Liver (tissue), 8 donors: ENCODE measurements at regions not wholly inside any gene's neighbourhood (a gene's known extent, or its start where the extent isn't known, plus 50 kb on each side); places are given as distances from the start of the nearest gene placed in this dataset.

ENCODE experiments used
- DNase-seq: peaks from one replicate; pipeline ENCODE4 v3.0.0-alpha.2; 2017; ENCODE audit warnings: low spot score
- H3K27ac ChIP-seq, 2 donors: one replicate each; pipeline ENCODE4 v1.7.0; 2013; ENCODE audit warnings: inconsistent platforms in 2 of 2, low read length in 2 of 2, control low read depth in 1 of 2, low read depth in 1 of 2, mild to moderate bottlenecking in 1 of 2
- H3K27me3 ChIP-seq, 4 donors: one replicate each; pipeline versions ENCODE4 v1.6.1 to v1.7.0; 2013; ENCODE audit warnings: low read length in 3 of 4, inconsistent platforms in 1 of 4, mild to moderate bottlenecking in 1 of 4, moderate library complexity in 1 of 4; ENCODE audit not compliant: control insufficient read depth in 4 of 4, insufficient read depth in 4 of 4
- H3K36me3 ChIP-seq, 4 donors: one replicate each; pipeline versions ENCODE4 v1.6.1 to v1.7.0; 2013; ENCODE audit warnings: low read length in 3 of 4, mild to moderate bottlenecking in 3 of 4, low read depth in 1 of 4, moderate library complexity in 1 of 4; ENCODE audit not compliant: control insufficient read depth in 4 of 4, insufficient read depth in 3 of 4
- H3K4me1 ChIP-seq, 4 donors: one replicate each; pipeline versions ENCODE4 v1.6.1 to v1.7.0; 2013; ENCODE audit warnings: low read length in 3 of 4, mild to moderate bottlenecking in 3 of 4, moderate library complexity in 1 of 4; ENCODE audit not compliant: control insufficient read depth in 4 of 4, insufficient read depth in 4 of 4
- H3K4me3 ChIP-seq, 3 donors: one replicate each; pipeline versions ENCODE4 v1.6.1 to v1.7.0; 2013; ENCODE audit warnings: low read length in 3 of 3, control low read depth in 1 of 3, low read depth in 1 of 3, mild to moderate bottlenecking in 1 of 3
- H3K9ac ChIP-seq, 2 donors: one replicate each; pipeline ENCODE4 v1.7.0; 2013; ENCODE audit warnings: low read length in 2 of 2, mild to moderate bottlenecking in 2 of 2, moderate library complexity in 2 of 2, control low read depth in 1 of 2, low read depth in 1 of 2
- H3K9me3 ChIP-seq, 4 donors: one replicate each; pipeline versions ENCODE4 v1.6.1 to v1.7.0; 2013; ENCODE audit warnings: low read length in 3 of 4; ENCODE audit not compliant: control insufficient read depth in 4 of 4
- ATF3 ChIP-seq: IDR thresholded peaks from 2 replicates; pipeline ENCODE4 v1.6.1; 2016; ENCODE audit warnings: antibody characterized with exemption
- EGR1 ChIP-seq, 2 donors: IDR thresholded peaks; 2 replicates each; pipeline ENCODE4 v1.6.1; 2016 to 2018; ENCODE audit warnings: antibody characterized with exemption in 2 of 2, low read depth in 2 of 2
- FOXA1 ChIP-seq: IDR thresholded peaks from 2 replicates; pipeline ENCODE4 v1.6.1; 2016; ENCODE audit warnings: antibody characterized with exemption
- FOXA2 ChIP-seq: IDR thresholded peaks from 2 replicates; pipeline ENCODE4 v1.6.1; 2016; ENCODE audit warnings: antibody characterized with exemption
- GABPA ChIP-seq, 2 donors: IDR thresholded peaks in 1 of 2; conservative IDR thresholded peaks in 1 of 2; 2 replicates each; pipeline ENCODE4 v1.6.1; 2016; ENCODE audit warnings: antibody characterized with exemption in 2 of 2, mild to moderate bottlenecking in 1 of 2, moderate library complexity in 1 of 2
- HNF4A ChIP-seq, 2 donors: conservative IDR thresholded peaks; 2 replicates each; pipeline ENCODE4 v1.6.1; 2016; ENCODE audit warnings: antibody characterized with exemption in 2 of 2, mild to moderate bottlenecking in 2 of 2
- HNF4G ChIP-seq: IDR thresholded peaks from 2 replicates; pipeline ENCODE4 v1.6.1; 2016; ENCODE audit warnings: antibody characterized with exemption
- JUND ChIP-seq, 2 donors: IDR thresholded peaks; 2 replicates each; pipeline ENCODE4 v1.6.1; 2016; ENCODE audit warnings: antibody characterized with exemption in 2 of 2
- NR2F2 ChIP-seq: IDR thresholded peaks from 2 replicates; pipeline ENCODE4 v1.6.1; 2016; ENCODE audit warnings: antibody characterized with exemption
- RAD21 ChIP-seq, 2 donors: IDR thresholded peaks; 2 replicates each; pipeline ENCODE4 v1.6.1; 2016; ENCODE audit warnings: antibody characterized with exemption in 2 of 2, mild to moderate bottlenecking in 2 of 2
- RXRA ChIP-seq, 2 donors: IDR thresholded peaks; 2 replicates each; pipeline ENCODE4 v1.6.1; 2017 to 2018; ENCODE audit warnings: antibody characterized with exemption in 2 of 2, mild to moderate bottlenecking in 1 of 2
- SP1 ChIP-seq: IDR thresholded peaks from 2 replicates; pipeline ENCODE4 v1.6.1; 2018; ENCODE audit warnings: antibody characterized with exemption, mild to moderate bottlenecking
- TAF1 ChIP-seq: conservative IDR thresholded peaks from 2 replicates; pipeline ENCODE4 v1.6.1; 2016; ENCODE audit warnings: antibody characterized with exemption, mild to moderate bottlenecking
- YY1 ChIP-seq: IDR thresholded peaks from 2 replicates; pipeline ENCODE4 v1.6.1; 2016; ENCODE audit warnings: antibody characterized with exemption, mild to moderate bottlenecking
- WGBS: extraction: QIAGEN DNeasy Blood & Tissue Kit; methylation state at CpG from one replicate; pipeline ENCODE4 v1.1.7; 2013; 5-methylcytosine and 5-hydroxymethylcytosine counted together
- TF ChIP-seq, protein P1 (sequence below): fragments of 150-350 bp; IDR thresholded peaks from 2 replicates; pipeline ENCODE4 v1.5.1; 2017; ENCODE audit warnings: improper control_type of control experiment, low read depth, low read length; ENCODE audit not compliant: missing input control
- TF ChIP-seq, protein P2 (sequence below): IDR thresholded peaks from 2 replicates; pipeline ENCODE4 v1.6.1; 2016; ENCODE audit warnings: antibody characterized with exemption
- TF ChIP-seq, protein P3 (sequence below): IDR thresholded peaks from 2 replicates; pipeline ENCODE4 v1.6.1; 2016; ENCODE audit warnings: antibody characterized with exemption, mild to moderate bottlenecking
- TF ChIP-seq, protein P4 (sequence below): IDR thresholded peaks from 2 replicates; pipeline ENCODE4 v1.6.1; 2016; ENCODE audit warnings: antibody characterized with exemption
- donor health status: healthy.
- donor health status: healthy.
- donor health status: healthy.
- donor health status: healthy.
- donor health status: healthy.

DNA sequence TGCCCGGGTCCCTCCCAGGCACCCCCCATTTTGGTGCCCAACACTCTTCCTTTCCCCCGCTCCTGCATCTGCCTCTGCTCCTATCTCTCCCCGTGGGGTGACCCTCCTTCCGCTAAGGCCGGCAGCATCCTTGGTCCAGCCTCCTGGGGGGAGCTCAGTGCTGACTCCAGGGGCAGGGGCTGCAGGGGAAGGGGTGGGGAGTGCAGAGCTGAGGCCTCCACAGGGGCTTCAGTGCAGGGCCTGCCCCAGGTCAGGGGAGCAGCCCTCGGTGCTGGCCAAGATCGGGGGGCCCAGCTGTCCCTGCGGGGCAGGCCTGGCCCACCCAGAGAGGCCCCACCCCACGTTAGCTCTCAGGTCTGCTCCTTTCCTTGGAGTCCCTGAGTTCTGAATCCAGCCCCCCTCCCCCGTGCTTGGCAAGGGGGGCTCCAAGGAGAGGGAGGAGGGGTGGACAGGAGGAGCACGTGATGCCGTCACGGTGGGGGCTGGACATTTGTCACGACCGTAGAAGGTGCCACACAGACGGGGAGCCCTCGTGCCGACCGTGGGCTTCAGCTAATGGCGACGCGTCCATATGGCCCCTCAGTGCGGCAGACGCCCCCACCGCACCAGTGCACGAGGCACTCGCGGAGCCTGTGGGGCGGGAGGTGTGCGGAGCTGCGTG, 63.5 kb upstream of the ADRA2C start:
- WGBS: 66% methylated on average over 31 of the region's 31 CpGs
- H3K36me3 ChIP-seq: no peaks in the 10 kb centered on the region
- DNase-seq: no peak
- H3K9ac ChIP-seq: no peak overlapping the region
- TF ChIP-seq, protein P1, sequence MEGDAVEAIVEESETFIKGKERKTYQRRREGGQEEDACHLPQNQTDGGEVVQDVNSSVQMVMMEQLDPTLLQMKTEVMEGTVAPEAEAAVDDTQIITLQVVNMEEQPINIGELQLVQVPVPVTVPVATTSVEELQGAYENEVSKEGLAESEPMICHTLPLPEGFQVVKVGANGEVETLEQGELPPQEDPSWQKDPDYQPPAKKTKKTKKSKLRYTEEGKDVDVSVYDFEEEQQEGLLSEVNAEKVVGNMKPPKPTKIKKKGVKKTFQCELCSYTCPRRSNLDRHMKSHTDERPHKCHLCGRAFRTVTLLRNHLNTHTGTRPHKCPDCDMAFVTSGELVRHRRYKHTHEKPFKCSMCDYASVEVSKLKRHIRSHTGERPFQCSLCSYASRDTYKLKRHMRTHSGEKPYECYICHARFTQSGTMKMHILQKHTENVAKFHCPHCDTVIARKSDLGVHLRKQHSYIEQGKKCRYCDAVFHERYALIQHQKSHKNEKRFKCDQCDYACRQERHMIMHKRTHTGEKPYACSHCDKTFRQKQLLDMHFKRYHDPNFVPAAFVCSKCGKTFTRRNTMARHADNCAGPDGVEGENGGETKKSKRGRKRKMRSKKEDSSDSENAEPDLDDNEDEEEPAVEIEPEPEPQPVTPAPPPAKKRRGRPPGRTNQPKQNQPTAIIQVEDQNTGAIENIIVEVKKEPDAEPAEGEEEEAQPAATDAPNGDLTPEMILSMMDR: no peak
- TF ChIP-seq TAF1 (no peak), ATF3 (no peak), GABPA (IDR thresholded peaks at IDR 0.05 in 1 of 2, conservative IDR thresholded peaks at IDR 0.05 in 1 of 2) (no peak), FOXA2 (no peak), HNF4G (no peak), NR2F2 (no peak), HNF4A (conservative IDR thresholded peaks at IDR 0.05) (no peak)
- TF ChIP-seq, protein P2, sequence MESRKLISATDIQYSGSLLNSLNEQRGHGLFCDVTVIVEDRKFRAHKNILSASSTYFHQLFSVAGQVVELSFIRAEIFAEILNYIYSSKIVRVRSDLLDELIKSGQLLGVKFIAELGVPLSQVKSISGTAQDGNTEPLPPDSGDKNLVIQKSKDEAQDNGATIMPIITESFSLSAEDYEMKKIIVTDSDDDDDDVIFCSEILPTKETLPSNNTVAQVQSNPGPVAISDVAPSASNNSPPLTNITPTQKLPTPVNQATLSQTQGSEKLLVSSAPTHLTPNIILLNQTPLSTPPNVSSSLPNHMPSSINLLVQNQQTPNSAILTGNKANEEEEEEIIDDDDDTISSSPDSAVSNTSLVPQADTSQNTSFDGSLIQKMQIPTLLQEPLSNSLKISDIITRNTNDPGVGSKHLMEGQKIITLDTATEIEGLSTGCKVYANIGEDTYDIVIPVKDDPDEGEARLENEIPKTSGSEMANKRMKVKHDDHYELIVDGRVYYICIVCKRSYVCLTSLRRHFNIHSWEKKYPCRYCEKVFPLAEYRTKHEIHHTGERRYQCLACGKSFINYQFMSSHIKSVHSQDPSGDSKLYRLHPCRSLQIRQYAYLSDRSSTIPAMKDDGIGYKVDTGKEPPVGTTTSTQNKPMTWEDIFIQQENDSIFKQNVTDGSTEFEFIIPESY: no peak
- TF ChIP-seq, protein P3, sequence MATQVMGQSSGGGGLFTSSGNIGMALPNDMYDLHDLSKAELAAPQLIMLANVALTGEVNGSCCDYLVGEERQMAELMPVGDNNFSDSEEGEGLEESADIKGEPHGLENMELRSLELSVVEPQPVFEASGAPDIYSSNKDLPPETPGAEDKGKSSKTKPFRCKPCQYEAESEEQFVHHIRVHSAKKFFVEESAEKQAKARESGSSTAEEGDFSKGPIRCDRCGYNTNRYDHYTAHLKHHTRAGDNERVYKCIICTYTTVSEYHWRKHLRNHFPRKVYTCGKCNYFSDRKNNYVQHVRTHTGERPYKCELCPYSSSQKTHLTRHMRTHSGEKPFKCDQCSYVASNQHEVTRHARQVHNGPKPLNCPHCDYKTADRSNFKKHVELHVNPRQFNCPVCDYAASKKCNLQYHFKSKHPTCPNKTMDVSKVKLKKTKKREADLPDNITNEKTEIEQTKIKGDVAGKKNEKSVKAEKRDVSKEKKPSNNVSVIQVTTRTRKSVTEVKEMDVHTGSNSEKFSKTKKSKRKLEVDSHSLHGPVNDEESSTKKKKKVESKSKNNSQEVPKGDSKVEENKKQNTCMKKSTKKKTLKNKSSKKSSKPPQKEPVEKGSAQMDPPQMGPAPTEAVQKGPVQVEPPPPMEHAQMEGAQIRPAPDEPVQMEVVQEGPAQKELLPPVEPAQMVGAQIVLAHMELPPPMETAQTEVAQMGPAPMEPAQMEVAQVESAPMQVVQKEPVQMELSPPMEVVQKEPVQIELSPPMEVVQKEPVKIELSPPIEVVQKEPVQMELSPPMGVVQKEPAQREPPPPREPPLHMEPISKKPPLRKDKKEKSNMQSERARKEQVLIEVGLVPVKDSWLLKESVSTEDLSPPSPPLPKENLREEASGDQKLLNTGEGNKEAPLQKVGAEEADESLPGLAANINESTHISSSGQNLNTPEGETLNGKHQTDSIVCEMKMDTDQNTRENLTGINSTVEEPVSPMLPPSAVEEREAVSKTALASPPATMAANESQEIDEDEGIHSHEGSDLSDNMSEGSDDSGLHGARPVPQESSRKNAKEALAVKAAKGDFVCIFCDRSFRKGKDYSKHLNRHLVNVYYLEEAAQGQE: no peak
- H3K9me3 ChIP-seq: no peaks in the 10 kb centered on the region
- H3K27ac ChIP-seq: no peak overlapping the region
- no peak overlapping the region for H3K4me3 ChIP-seq
- peaks cover 0 to 4% (median 3%) of the 10 kb centered on the region in 4 donors for H3K27me3 ChIP-seq
- H3K4me1 ChIP-seq: no peaks in the 10 kb centered on the region

DNA sequence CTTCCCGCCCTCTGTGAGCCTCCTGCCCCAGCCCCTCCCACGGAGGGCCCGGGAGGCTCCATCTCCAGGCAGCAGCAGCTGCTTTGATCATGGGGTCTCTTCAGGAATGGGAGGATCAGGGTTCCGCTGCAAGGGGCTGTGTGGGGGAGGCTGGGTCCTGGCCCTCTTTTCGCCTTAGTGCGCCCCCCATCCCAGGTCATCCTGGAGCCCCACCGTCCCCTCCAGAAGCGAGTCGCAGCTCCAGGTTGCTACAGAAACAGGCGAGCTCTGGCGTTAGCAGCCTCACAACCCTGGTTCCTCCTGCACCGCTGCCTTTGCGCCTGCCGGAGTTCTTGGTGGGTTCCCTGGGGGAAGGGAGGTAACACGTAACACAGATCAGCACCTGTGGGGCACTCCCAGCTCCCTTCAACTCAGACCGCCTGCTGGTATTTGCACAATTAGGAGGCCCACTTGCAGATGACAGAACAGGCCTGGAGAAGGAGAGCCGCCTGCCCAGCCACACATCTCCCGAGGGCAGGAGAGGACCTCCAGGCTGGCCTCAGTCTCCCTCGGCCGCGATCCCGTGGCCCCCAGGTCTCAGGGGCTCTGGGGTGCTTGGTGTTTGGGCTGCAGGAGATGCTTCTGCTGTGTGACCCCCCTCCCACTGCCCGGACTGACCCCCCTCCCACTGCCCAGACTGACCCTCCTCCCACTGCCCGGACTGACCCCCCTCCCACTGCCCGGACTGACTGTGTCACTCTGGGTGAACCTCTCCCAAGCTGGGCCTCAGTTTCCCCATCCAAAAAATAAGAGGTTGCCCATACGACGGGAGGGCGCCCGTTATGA, 64.2 kb upstream of the ADRA2C start:
- Histone ChIP-seq H3K36me3 (no peaks in the 10 kb centered on the region), H3K27ac (no peak overlapping the region), H3K9me3 (no peaks in the 10 kb centered on the region), H3K9ac (no peak overlapping the region), H3K4me1 (no peaks in the 10 kb centered on the region), H3K27me3 (peaks cover 0 to 4% (median 3%) of the 10 kb centered on the region in 4 donors), H3K4me3 (no peak overlapping the region)
- no peak for DNase-seq
- WGBS: 62% methylated on average over 29 of the region's 29 CpGs
- TF ChIP-seq SP1 (no peak), RXRA (IDR thresholded peaks at IDR 0.05) (no peak), JUND (IDR thresholded peaks at IDR 0.05) (no peak), ATF3 (no peak), NR2F2 (no peak), GABPA (IDR thresholded peaks at IDR 0.05 in 1 of 2, conservative IDR thresholded peaks at IDR 0.05 in 1 of 2) (no peak), TAF1 (no peak), YY1 (no peak), RAD21 (IDR thresholded peaks at IDR 0.05) (no peak), EGR1 (IDR thresholded peaks at IDR 0.05; ENCODE audit: low read depth in 2 of 2) (no peak), FOXA2 (no peak), FOXA1 (no peak), HNF4G (no peak)
- TF ChIP-seq, protein P2: no peak
- TF ChIP-seq, protein P4, sequence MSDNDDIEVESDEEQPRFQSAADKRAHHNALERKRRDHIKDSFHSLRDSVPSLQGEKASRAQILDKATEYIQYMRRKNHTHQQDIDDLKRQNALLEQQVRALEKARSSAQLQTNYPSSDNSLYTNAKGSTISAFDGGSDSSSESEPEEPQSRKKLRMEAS: no peak
